Glomerular visceral epithelial cell (primary cell): ENCODE measurements at regions not wholly inside any gene's neighbourhood (a gene's known extent, or its start where the extent isn't known, plus 50 kb on each side); places are given as distances from the start of the nearest gene placed in this dataset.

ENCODE experiments used
- DNase-seq: peaks from one replicate; pipeline ENCODE4 v3.0.0-alpha.2; 2016; ENCODE audit errors: extremely low spot score

DNA sequence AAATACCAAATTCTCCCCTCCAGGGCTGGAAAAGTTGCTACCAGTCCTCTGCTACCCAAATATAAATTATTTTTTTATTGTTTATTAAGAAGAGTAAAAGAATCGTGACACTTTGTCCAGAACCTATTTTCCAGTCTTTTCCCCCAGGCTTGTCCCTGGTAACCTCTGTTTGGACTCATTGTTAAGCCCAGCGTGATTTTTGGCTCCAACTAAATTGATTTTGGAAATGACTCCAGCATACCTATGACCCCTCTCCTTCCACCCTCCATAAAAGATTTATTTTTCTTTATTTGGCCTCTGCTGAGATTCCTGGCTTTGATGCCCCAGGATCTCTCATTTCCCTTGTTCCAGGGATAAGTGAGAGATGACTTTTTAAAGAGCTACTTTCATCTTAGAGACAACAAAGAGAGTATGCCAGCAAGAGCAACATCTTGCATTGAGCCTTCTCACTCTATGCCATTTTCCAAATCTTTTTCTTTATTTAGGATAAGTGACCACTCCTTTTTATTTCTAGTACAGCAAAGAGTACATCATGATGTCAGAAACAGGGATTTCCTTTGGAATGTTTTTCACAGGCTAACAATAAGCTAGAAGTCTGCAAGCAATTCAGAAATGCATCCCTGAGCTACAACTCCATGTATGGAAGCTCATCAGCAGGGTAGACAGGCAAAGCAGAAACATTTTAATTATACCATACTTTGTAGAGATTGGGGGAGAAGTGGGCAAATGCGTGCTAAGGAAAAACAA lies 75.8 kb downstream of the DAD1 start:
- no peak for DNase-seq

DNA sequence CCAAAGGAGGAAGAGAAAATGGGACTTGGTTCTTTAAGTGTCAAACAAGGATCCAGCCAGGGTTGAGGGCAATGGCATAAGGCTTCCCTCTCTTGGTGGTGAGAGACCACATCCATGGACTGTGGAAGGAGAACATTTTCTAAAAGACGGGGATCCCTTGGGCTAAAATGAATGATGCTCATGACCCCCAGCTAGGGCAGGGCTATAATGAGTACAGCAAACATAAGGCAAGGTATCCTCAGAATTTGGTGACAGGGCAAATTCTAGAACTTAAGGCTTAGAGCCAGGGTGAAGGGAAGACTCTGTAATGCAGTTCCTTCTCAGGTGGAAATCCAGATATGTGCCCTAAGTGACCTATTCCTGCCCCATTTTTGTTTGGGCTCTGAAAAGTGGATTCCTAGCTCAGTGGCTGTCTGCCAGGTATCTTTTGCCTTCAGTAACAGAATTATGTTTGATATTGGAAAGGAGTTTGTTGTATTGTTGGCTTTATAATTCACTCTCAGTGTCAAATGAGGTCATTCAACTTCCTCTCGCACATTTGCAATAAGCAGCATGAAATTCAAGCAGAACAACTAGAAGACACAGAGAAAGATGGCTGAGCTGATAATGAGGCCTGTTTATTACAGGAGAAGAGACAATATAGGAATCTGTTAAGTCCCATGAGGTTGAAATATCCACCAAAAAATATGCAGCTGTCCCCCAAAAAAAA lies 76.8 kb downstream of the DAD1 start:
- DNase-seq, result no peak

GRCh38 chr14:22510527-22511110 lies 78.4 kb downstream of the DAD1 start:
- no peak for DNase-seq

DNA sequence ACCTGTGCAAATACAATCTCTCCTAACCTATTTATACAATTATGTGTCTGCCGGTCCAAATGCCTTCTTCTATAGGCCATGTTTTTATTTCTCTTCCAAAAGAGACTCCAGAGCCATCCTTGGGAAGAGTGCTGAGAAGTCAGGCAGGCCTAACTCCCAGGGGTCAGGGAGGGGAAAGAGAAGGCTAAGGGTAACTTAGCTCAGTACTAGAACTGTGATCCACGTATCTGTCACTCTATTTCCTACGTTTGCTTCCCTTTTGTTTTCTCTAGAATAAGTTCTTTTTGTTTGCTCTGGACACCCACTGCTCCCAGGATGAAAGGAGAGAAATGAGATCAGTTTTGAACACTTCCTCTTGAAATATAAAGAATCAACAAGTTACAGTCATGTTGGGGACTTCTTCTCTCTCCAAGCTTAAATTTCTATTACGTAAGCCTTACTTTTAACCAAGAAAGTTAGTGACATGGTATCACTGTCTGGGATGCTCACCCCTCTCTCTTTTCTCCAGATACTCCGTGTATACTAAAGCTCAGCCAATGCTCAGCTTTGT lies 79.2 kb downstream of the DAD1 start:
- no peak for DNase-seq

DNA sequence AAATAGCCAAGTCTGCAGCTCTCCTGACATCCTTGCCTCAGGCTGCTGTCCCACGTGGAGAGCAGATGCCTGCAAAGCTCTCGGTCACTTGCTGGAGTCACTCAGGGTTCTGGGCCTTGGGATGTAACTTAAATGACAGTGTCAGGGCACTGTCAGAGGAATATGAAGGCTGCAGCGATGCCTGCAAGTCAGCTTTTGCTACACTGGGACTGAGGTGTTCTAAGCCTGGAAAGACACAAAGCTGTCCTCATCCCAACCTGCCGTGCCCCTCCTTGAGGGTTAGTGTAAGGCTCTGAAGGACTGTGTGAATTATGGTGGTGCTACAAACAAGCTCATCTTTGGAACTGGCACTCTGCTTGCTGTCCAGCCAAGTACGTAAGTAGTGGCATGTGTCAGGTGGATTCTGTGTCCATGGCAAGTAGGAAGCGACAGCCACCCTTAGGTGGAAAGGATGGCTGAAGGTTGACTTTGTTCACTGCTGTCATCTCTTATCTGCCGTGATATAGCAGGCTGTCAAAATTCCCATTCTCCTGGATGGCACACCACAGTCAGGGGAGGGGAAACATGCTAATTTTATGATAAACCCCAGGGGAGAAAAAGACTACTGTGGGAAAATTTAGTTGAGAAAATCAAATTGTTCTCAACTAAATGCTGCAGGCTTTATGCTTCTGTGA lies 79.9 kb downstream of the DAD1 start:
- no peak for DNase-seq

GRCh38 chr14:22508662-22509035 lies 80.4 kb downstream of the DAD1 start:
- no peak for DNase-seq

DNA sequence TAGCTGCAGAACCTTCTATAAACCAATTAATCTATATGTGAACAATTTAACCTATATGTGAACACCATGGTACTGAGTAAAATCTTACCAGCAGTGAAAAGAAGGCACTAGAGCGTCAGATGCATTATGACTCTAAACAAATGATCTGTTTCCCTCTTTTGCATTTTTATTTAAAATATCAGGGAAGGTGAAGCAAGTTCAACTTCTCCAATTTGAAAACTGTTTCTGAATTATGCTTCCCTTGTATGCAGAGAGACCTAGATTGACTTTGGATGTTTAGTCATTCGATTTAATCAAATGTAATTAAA lies 80.9 kb downstream of the DAD1 start:
- DNase-seq, result no peak

- no peak for DNase-seq
These were observed 82.2 kb downstream of the DAD1 start for GRCh38 chr14:22506778-22507351.

- DNase-seq, result no peak
These were observed 82.7 kb downstream of the DAD1 start for GRCh38 chr14:22506378-22506710.

DNA sequence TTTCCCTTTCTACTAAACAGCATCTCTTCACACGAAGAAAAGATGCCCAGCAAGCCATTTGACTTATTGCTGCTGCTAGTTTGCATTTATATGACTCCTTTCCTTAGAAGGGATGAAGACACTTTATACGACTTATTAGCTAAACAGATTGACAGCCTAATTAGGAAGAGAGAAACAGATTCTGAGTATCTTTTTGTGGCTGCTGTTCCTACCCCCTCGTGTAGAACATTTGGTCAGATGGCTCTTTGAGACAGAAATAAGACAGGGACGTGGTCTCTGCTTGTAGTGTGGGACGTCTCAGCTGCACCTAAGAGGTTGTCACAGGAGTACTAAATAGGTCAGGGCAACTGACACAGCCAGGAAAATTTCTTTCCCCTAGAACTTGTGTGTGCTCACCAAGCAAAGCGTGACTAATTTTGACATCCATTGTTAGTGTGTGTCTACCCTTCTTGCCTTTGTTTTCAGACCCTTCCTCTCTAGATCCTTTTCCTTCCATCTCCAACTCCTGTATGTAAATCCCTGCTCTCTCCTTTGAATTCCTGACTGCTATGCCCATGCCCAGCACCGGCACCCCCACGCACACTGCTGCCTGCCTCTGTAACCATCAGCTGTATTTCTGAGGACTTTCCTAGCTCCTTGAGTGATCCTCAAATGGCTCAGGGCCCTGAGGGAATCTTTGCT lies 83.2 kb downstream of the DAD1 start:
- DNase-seq, result no peak

- DNase-seq, result no peak
These were observed 83.7 kb downstream of the DAD1 start for GRCh38 chr14:22505309-22505696.

DNA sequence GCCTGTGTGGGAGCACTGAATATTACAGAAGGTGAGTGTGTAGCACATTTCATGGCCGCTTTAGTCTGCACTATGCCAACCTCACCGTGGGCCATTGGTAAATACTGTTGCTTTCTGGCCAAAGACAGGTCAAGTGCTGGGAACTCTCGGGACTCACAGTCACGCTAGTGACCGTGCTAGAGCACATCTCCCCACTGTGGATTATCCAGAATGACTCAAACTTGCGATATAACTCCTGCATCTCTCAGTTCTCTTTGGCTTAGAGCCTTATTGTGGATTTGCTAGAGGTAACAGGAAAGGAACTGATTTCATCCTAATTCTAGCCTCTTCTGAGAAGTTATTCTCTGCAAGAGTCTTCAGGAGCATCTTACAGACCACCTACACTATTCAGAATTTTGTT lies 86.5 kb downstream of the DAD1 start:
- DNase-seq, result no peak

- no peak for DNase-seq
These were observed 87.0 kb downstream of the DAD1 start for GRCh38 chr14:22502007-22502406.

GRCh38 chr14:22500954-22501726 lies 87.9 kb downstream of the DAD1 start:
- DNase-seq, result no peak

- DNase-seq, result no peak
These were observed 88.5 kb downstream of the DAD1 start for GRCh38 chr14:22500525-22500924.

GRCh38 chr14:22497671-22498093 lies 91.3 kb downstream of the DAD1 start:
- DNase-seq, result no peak

DNA sequence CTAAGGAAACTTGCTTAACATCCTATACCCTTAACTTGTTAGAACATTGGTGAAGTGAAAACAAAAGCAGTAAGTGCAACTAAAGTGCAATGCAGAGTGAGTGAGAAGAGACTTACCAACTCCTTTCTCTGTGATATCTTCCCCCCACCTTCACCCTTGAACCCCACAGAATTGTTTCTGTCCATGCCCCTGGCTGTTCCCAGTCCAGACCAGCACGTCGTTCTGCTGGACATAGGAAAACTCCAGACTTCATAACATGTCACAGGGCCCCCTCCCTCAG lies 91.9 kb downstream of the DAD1 start:
- no peak for DNase-seq

DNA sequence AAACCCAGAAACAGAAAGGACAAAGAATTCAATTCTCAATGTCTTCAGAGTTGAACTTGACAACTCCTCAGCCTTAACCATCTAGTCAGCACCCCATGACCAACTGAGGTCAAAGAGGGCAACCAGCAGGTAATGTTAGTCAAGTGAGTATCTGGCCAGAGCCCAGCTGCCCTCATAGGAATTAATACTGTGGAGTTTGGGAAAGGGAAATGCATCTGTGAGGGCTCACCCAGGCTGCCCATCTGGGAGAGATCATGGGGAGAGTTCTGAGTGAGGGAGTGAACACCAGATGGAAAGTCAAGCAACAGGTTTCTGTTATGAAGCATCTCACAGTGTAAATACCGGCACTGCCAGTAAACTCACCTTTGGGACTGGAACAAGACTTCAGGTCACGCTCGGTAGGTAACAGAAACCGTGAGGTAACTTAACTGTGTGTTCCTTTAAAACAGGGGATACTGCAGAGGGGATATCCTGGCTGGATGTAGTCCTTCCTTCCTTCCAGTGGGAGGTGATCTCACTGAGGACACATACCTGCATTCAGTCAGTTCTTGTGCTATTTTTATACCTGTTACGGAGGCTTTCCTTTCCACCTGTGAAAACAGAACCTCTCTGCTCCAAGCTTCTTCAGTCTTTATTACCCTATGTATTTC lies 94.4 kb downstream of the DAD1 start:
- DNase-seq, result no peak

GRCh38 chr14:22493753-22494152 lies 95.3 kb downstream of the DAD1 start:
- DNase-seq, result no peak

GRCh38 chr14:22492622-22493542 lies 96.1 kb downstream of the DAD1 start:
- no peak for DNase-seq
